Activated CD8-positive, alpha-beta memory T cell treated with anti-CD3 and anti-CD28 coated beads, Interleukin-2, amount 50 U/mL, for 1 hour (primary cell): ENCODE measurements at regions not wholly inside any gene's neighbourhood (a gene's known extent, or its start where the extent isn't known, plus 50 kb on each side); places are given as distances from the start of the nearest gene placed in this dataset.

Source experiments
- DNase-seq: peaks from one replicate; pipeline ENCODE4 v3.0.0-alpha.2; 2020; ENCODE audit errors: extremely low read depth

DNA sequence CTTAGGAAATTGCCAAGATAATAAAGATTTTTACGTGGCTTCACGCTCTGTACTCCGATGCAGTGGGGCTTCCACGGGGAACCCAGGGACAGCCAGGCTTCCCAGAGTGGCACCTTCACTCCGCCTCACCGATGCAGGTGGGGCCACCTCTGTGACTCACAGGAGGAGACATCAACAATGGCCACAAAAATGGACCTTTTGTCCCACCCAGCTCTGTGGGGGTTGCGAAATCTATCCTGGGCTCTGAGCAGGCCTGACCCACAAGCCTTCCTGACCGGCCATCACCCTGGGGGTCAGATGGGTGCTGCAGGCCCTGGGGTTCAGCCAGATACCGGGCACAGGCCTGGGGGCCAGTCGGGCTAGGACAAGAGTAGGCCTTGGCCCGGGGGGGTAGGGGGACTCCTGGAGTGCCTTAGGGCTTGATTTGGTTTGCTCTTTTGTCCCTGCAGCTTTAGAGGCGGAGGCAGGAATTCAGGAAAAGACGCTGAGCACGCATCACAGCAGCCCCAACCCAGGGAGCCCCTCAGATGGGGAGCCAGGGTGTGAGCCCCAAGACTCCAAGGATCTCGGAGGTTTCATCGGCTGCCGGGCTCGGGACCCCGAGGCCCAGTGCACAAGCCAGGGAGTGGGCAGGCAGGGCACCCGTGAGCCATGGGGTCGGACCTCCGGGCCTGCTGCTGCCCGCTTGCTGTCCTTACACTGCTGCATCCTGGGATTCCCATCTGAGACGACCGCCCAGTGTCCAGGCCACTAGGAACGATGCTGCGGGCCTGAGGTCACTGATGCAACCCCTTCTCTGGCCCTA, 136.5 kb upstream of the NKX1-1 start:
- no peak for DNase-seq

DNA sequence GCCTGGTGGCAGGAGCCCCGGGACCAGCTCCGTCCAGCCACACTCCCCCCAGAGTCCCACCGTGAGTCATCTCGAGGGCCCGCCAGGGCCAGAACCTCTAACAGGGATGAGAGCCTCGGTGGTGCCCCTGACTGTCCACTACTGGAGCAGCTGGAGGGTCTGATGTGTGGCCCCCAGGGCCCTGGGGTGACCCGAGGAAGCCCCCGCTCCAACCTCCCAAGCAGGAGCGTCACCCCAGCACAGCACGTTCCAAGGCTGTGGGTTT, 135.9 kb upstream of the NKX1-1 start:
- no peak for DNase-seq

DNA sequence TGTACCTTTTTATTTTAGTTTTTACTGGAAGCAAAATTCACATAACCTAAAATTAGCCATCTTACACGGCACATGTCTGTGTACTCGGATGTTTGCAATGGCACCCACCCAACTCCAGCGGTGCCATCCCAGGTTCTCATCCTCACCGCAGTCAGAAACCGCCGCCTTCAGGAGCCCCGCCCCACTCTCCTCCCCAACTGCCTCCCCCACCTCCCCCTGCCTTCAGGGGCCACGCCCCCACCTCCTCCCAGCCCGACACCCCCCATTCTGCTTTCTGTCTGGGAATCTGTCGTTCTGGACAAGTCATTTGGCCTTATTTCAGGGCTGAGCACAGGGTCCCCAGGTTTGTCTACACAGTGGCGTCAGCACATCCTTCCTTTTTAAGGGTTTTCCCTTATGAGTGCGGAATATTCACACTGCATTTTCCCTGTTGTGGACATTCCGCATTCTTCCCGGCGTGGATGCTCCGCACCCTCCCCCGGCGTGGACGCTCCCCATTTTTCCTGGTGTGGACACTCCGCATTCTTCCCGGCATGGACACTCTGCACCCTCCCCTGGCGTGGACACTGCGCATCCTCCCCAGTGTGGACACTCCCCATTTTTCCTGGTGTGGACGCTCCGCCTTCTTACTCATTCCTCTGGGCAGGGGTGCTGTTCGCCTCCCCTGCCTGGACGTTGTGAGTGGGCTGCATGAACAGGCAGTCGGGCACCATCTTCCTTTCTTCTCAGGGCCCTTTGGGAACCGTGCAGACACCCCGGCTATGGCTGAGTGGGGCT, 135.4 kb upstream of the NKX1-1 start:
- no peak for DNase-seq

DNA sequence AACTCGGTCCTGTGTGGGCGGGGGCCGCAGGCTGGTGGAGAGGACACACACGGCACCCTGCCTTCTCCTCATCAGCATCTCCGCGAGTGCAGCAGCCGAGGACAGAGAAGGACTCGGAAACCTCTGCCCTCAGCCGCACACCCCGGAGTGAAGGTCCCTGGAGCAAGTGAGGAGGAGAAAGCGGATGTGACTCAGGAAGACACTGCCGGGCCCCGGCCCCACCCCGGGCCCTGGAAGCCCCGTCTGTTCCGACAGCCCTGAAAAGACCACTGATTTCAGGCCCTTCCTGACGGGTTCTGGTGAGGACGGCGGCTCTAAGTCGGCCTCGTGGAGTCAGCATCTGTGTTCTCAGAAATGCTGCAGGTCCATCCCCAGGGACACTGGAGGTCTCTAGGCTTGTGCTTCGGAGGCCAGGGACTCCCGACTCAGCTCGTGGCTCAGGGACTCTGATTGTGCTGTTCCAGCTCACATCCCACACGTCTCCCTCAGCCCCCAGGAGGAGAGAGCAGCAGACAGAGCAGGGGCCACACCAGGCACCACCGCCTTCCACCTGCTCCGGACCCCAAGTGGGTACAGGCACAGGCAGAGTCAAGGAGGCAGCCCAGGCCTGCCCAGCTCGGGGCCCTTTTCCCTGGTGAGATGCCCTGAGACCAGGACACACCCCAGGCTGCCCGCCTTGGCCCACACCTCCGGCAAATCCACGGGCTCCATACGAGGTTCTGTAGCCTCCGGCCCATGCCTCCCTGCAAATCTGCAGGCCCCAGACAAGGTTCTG, 134.5 kb upstream of the NKX1-1 start:
- DNase-seq = no peak

DNA sequence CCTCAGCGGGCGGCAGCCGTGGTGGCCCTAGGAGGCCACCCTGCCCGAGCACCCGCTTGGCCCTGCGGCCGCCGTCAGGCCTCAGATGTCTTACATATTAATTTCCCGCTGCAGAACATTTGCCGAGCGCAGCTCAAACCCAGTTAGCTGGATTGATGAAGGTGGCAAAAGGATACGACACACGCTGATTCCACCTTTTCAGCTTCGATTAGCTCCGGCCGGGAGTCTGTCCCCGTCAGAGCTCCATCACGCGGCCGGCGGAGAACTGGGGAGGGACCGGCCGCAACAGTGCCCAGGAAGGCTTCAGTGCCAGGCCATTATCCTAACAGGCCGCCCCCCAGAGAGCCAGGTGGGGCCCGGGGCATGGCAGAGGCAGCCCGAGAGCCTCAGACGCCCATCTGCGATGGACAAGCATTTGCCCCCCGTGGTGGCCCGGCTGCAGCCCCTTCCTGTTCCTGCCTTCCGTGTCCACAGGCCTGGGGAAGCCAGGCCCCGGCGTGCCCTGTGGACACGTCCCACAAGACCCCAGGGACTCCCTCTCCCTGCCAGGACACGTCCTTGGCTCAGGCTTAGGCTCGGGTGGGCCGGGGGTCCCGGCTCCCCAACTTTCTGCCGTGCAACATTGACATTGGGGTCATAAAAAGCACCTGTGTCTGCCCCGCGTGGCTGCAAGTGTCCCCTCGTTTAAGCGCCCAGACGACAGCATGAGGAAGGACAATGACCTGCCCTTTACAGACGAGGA, 133.8 kb upstream of the NKX1-1 start:
- DNase-seq = no peak

DNA sequence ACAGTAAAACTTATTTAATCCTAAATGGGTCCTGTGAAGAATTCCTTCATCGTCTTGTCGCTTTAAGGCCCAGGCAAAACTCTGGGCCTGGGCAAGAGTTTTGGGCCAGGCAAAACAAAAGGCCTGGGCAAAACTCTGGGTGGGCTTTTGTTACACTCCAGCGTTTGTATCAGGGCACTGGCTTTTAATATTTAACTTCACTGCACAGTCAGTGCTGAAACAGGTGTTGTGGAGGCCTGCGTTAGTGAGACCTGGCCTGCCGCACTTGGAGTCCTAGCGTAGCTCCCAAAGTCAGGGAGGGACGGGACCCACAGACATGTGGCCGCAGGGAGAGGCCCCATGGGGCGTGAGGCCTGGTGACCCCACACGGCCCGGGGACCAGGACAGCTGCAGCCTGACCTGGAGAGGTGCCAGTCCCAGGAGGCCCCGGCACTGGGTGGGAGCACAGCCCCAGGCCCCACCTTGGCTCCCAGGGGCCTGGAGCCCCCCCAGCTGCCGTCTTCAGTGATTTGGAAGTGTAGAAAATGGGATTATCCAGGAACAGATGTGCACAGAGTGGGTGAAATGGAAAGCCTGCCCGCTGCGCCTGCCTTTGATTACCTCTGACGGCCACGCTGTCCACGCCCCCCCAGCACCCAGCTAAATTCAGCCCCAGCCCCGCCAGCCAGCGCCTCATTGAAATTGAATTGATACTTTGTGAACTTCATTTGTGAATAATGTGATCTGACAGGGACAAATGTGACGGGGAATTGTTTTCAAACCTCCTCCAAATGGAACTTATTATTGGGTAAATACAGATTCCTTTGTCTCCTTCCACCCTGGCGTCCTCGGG, 132.9 kb upstream of the NKX1-1 start:
- DNase-seq = no peak

DNA sequence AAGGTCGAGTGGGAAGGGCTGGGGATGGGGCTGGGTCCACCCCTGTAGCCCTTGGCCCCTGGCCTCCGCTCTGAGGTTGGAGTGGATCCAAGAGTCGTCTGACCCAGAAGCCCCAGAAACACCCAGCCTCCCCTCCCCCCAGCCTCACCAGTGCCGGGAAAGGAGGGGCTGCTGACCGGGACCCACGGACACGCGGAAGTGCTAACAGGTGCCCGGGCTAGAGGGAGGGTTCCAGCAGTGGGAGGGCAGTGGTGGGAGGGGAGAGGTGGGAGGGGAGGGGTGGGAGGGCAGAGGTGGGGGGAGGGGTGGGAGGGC, 131.8 kb upstream of the NKX1-1 start:
- DNase-seq = no peak

DNA sequence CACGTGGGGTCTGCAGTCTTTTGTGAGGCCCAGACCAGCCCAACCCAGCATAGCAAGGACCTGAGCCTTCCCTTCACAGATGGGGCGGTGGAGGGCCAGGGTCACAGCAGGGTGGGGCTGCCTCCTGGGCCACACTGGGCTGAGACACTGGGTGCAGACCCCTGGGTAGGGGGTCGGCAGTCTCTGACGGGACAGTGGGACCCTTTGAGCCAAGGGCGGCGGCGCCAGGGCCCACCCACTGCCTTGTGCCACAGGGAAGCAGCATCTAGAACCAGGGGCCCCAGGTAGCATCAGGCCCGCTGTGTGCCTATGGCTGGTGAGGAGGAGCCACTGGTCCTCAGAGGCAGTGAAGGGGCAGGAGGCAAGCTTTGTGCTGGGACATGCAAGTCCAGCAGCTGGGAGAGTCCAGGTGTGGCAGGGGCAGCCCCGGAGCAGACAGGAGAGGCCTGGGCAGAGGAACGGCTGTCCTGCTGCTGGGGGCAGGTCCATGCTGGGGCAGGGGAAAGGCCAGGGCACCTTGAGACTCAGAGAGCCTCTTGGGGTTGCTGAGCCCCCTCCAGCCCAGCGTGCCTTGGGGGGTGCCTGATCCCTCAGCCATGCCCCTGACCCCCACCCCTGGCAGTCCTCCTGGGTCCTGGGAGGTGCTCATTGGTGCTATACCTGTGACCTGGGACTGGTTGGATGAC, 131.3 kb upstream of the NKX1-1 start:
- no peak for DNase-seq

DNA sequence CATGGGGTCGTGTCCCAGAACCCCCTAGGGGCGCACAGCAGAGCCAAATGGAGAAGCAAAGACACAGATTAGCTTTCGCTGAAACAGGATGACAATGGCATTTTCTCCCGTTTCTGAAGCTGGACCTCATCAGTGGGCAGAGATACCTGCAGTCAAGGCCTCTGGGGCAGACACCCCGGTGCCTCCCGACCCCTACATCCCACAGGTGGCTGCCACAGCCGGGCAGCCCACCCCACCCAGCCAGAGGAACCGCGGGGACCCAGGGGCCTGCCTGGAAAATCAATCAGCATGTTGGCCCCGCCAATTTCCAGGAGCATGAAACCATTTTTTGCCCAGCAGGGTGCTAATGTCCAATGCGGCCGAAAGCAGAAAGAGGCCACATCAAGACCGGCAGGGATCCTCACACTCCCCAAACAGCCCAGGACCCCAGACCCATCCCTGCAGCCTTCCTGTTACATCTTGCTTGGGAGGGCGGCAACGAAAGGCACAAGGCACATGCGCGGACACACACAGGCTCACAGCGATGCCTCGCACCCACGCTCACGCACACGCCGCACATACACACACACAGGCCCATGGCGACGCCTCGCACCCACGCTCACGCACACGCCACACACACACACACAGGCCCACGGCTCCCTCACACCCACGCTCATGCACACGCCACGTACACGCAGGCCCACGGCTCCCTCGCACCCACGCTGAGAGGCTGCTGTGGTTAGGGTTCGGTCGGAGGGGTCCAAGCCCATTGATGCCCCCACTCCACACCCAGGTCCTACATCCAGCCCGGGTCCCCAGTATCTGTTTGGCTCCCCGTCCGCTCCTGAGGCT, 130.6 kb upstream of the NKX1-1 start:
- no peak for DNase-seq

DNA sequence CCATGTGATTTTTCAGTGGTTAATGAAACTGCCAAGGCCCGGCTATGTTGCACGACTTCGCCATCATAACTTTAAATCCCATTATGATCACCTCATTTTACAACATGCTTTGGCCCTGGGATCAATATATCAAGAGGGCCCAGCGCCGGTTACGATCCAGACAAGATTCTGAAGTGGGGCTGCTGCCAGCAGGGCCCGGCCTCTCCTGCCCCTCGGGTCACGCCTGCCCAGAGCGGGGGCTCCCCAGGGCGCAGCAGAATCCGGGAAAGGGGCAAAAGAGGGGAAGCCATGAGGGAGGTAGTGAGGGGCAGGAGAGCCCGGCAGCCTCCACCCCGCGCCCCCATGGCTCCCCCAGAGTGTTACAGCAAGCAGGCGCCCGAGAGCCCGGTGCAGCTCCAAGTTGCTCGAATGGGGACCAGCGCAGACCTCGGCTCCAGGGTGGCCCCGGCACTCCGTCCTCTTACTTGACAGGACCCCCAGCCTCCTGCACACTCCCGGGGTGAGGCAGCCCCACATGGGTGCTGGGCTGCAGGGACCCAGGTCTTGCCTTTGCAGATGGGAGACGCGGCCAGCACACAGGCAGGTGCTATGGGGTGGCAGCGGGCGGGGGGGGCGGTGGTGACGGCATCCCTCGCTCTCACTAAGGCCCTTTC, 129.8 kb upstream of the NKX1-1 start:
- no peak for DNase-seq

DNA sequence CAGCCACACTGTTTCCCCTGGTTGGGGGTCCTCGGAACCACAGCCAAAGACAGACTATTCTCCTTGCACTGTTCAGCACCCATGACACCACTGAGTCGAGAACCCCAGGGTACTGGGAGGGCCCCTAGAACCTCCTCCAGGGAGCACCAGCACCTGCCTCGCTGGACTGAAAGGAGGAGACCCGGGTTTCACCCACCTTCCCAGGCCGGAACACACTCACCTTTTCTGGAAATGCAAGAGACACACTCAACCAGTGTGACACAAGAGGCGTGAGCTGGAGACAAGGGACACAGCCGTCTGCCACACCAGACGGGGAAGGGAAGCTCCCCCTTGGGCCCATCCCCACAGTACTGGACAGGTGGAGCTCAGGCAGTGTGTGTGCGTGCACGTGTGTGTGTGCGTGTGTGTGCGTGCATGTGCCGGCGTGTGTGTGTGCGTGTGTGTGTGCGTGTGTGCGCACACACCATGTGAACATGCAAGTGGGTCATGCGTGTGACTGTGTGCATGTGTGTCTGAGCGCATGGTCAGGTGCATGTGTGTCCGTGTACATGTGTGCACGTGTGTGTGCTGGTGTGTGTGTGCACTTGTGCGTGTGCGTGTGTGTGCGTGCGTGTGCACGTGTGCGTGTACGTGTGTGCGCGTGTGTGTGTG, 128.8 kb upstream of the NKX1-1 start:
- no peak for DNase-seq

DNA sequence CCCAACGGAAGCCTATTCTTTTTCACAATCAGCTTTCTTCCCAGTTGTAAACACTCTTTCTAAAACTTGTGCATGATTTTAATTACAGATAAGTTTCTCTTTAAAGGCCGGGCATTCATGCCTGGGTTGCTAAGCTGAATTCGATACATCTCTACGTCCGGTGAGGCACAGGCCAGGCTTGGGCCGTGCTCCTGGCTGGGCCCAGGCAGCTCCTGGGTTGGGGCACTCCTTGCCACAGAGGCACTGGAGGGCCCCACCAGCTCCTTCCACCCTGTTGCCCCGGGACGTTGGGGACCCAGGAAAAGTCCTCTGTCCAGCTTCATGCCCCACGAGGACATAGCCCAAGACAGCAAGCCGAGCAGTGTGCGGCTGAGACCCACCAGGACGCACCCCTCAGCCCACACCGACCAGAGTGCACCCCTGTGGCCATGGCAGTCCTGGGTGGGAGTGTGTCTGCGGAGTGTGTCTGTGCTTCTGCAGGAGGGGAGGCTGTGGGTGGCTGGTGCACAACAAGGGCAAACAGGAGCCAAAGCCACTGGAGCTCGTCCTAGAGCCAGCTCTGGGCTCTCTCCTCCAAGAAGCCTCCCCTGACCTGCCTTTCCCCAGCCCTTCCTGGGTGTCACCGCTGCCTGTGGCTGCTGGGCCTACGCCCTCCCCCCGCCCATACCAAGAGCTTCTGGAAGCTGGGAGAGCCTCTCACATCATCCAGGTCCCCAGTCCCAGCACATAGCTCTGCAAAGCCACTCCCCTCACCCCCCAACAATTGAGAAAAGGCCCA, 128.0 kb upstream of the NKX1-1 start:
- no peak for DNase-seq

DNA sequence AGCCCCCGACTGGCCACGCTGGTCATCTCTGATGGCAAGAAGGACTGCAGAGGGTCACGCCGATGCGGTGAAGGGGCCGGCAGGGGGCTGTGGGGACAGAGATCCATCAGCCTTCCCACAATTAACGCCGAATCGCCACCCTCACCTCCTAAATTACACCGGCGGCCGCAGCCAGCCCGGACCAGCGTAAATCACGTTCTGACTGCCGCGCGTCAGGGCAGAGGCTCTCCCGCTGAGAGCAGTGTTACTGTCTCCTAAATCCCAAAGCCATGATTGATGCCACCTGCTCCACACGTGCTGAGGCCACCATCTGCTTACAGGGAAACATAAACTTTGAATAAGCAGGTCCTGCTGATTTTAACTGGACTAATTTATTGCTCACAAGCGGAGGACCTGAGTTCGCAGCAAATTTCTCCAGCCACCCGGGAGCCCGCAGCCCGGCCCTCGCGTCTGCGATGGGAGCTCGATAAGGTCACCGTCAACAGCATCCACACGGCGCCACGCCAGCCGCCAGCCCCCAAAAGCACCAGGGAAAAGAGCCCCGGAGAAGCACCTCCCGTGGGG, 127.3 kb upstream of the NKX1-1 start:
- no peak for DNase-seq

DNA sequence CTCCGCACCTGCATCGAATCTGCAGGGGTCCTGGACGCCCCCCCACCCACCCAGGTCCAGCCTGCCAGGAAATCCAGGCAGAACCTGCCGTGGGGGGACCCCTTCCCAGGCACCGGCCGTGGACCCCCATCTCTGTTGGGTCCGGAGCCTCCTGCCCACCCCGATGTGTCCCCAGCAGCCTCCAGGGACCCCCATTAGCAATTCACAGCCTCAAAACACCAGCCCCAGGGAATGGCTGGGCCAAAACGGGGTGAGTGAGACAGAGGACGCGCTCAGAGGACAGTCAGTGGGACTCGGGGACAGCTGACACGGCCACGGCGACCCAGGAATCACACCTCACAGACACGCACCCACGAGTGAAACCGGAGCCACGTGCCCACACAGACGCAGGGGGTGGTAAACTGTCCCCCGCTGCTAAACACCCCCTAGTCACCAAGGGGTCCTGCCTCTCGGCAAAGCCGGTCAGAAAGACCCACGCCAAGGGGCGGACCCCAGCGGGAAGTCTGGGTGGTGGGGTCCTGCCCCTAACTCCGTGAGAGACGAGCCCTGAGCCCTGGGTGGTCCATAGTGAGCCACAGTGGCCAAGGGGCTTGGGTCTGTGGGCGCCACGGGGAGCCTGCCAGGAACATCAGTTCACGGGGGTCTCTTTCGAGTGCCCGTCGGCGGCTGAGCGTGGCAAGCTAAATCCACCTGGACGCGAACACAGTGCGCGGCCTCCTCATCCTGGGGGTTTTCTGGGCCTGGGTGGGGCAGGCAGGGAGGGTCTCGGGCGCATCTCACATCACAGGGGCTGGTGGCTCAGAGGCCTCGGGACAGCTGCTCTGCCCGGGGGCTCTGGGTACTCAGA, 126.5 kb upstream of the NKX1-1 start:
- DNase-seq = no peak

DNA sequence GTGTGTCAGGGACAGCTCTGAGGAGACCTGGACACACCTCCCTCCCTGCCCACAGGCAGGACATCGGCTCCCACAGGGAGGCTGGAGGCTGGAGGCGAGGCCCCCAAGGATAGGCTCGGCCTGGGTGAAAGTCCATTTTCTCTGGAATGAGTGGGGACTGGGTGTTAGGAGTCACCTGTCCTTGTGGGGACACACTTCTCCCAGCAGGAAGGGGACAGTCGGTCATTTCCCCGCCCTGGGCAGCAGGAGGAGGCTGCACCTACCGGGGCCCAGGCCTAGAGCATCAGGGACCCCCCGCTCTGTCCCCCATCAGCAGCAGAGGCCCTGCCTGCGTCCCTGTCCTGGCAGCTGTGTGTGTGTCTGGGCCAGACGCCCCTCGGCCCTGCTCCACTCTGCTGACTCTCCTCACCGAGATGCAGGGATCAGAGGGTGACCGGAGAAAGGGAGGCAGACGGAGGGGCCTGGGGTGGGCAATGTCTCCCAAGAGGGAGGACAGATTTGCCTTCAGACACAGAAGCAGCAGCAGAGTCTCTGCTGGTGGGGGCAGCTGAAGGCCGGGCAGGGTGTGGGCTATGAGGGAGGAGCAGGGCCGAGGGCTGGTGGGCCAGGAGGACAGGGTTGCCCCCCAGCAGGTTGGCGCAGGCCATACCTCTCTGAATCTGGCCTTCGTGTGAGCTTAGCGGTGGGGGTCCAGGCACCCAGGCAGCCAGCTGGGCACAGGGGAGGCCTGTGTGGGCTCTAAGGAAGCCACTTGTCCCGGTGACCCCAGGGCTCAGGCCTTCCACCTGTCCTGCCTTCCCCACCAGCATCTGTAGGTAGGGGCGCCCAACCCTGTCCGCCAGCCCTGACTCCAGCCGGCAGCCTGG, 125.7 kb upstream of the NKX1-1 start:
- no peak for DNase-seq

DNA sequence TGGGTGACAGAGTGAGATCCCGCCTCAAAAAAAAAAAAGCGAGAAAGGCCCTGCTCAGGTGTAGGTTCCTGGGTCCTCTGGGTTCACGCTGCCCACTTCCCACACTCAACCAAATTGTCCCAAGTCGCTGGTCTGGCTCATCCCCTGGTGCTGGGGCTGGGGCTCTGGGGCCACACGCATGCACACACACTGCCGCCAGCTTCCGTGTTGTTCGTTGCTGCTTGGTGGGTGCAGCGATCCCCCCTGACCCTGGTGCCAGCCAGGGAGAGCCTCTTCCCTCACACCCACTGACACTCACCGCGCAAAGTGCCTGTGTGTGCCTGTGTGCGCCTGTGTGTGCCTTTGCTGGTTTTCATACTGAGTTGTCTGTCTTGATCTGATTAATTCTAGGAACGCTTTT, 124.1 kb upstream of the NKX1-1 start:
- DNase-seq = no peak
